GM12891 (cell line): ENCODE measurements at regions not wholly inside any gene's neighbourhood (a gene's known extent, or its start where the extent isn't known, plus 50 kb on each side); places are given as distances from the start of the nearest gene placed in this dataset.

ENCODE experiments used
- POLR2A ChIP-seq: IDR thresholded peaks from 2 replicates; pipeline ENCODE4 v1.6.1; 2011; ENCODE audit warnings: low read depth, low read length, control low read depth
- POLR2AphosphoS5 ChIP-seq: IDR thresholded peaks from 2 replicates; pipeline ENCODE4 v1.6.1; 2011; ENCODE audit warnings: low read depth, low read length, control low read depth

GRCh38 chr5:2387250-2387633 lies 364.2 kb downstream of the IRX2 start:
- TF ChIP-seq POLR2A (no peak), POLR2AphosphoS5 (no peak)
